Endothelial cell (in vitro differentiated cells): ENCODE measurements at regions not wholly inside any gene's neighbourhood (a gene's known extent, or its start where the extent isn't known, plus 50 kb on each side); places are given as distances from the start of the nearest gene placed in this dataset.
"Not testable (repeated sequence)": the region's sequence is repeated elsewhere in the genome, so short reads cannot be mapped to it uniquely, and the experiment has no call there.

Experiments
- DNase-seq: peaks from one replicate; pipeline ENCODE4 v3.0.0; 2021; ENCODE audit warnings: low spot score
- H3K27ac Mint-ChIP-seq: one replicate; pipeline ENCODE4 v1.8.0; 2021; ENCODE audit warnings: mixed read lengths, inconsistent platforms; ENCODE audit not compliant: unreplicated experiment
- H3K27me3 Mint-ChIP-seq: one replicate; pipeline ENCODE4 v1.8.0; 2021; ENCODE audit warnings: mild to moderate bottlenecking, moderate library complexity, mixed read lengths, inconsistent platforms; ENCODE audit not compliant: unreplicated experiment
- H3K36me3 Mint-ChIP-seq: one replicate; pipeline ENCODE4 v1.8.0; 2021; ENCODE audit warnings: mild to moderate bottlenecking, low read depth, mixed read lengths, inconsistent platforms; ENCODE audit not compliant: unreplicated experiment
- H3K4me1 Mint-ChIP-seq: one replicate; pipeline ENCODE4 v1.8.0; 2021; ENCODE audit warnings: mild to moderate bottlenecking, mixed read lengths, inconsistent platforms; ENCODE audit not compliant: unreplicated experiment
- H3K4me3 Mint-ChIP-seq: one replicate; pipeline ENCODE4 v1.8.0; 2021; ENCODE audit warnings: mild to moderate bottlenecking, mixed read lengths, inconsistent platforms; ENCODE audit not compliant: unreplicated experiment
- H3K9me3 Mint-ChIP-seq: one replicate; pipeline ENCODE4 v1.8.0; 2021; ENCODE audit warnings: mixed read lengths, inconsistent platforms; ENCODE audit not compliant: unreplicated experiment
- CTCF ChIP-seq: fragments of 200-600 bp; sonication (generic); IDR thresholded peaks from one replicate; pipeline ENCODE4 v1.5.0; 2021; ENCODE audit warnings: antibody characterized with exemption; ENCODE audit not compliant: unreplicated experiment

GRCh38 chr9:107782381-107782780 lies 292.8 kb upstream of the KLF4 start:
- Mint-ChIP-seq H3K27me3 (peaks cover 2% of the 10 kb centered on the region), H3K27ac (no peak overlapping the region), H3K4me1 (peaks cover 5% of the 10 kb centered on the region), H3K4me3 (no peak overlapping the region), H3K36me3 (no peaks in the 10 kb centered on the region), H3K9me3 (no peaks in the 10 kb centered on the region)
- no peak for DNase-seq
- no peak for TF ChIP-seq CTCF

- no peaks in the 10 kb centered on the region for H3K9me3 Mint-ChIP-seq
- no peaks in the 10 kb centered on the region for H3K36me3 Mint-ChIP-seq
- no peak overlapping the region for H3K4me3 Mint-ChIP-seq
- H3K4me1 Mint-ChIP-seq: peaks cover 5% of the 10 kb centered on the region
- no peak overlapping the region for H3K27ac Mint-ChIP-seq
- peaks cover 2% of the 10 kb centered on the region for H3K27me3 Mint-ChIP-seq
- DNase-seq: no peak
- TF ChIP-seq CTCF: no peak
These were observed 291.4 kb upstream of the KLF4 start for GRCh38 chr9:107780960-107781359.

GRCh38 chr9:107779731-107780130 lies 290.2 kb upstream of the KLF4 start:
- no peak overlapping the region for H3K27ac Mint-ChIP-seq
- no peaks in the 10 kb centered on the region for H3K36me3 Mint-ChIP-seq
- H3K4me1 Mint-ChIP-seq: peaks cover 5% of the 10 kb centered on the region
- no peaks in the 10 kb centered on the region for H3K9me3 Mint-ChIP-seq
- H3K4me3 Mint-ChIP-seq: no peak overlapping the region
- no peak for DNase-seq
- H3K27me3 Mint-ChIP-seq: peaks cover 2% of the 10 kb centered on the region
- no peak for TF ChIP-seq CTCF

- no peak for DNase-seq
- Mint-ChIP-seq H3K27me3 (peaks cover 2% of the 10 kb centered on the region), H3K4me3 (no peak overlapping the region), H3K27ac (no peak overlapping the region), H3K4me1 (no peaks in the 10 kb centered on the region), H3K36me3 (no peaks in the 10 kb centered on the region), H3K9me3 (peaks cover 8% of the 10 kb centered on the region)
- TF ChIP-seq CTCF: no peak
These were observed 289.1 kb upstream of the KLF4 start for GRCh38 chr9:107778661-107779060.

GRCh38 chr9:107774099-107774498 lies 284.5 kb upstream of the KLF4 start:
- not testable (repeated sequence) for H3K9me3 Mint-ChIP-seq, H3K36me3 Mint-ChIP-seq, H3K4me3 Mint-ChIP-seq, H3K27me3 Mint-ChIP-seq, H3K4me1 Mint-ChIP-seq, DNase-seq, H3K27ac Mint-ChIP-seq

GRCh38 chr9:107772988-107773387 lies 283.4 kb upstream of the KLF4 start:
- Mint-ChIP-seq H3K4me1 (peaks cover 7% of the 10 kb centered on the region), H3K27ac (no peak overlapping the region), H3K27me3 (no peaks in the 10 kb centered on the region), H3K4me3 (no peak overlapping the region), H3K36me3 (no peaks in the 10 kb centered on the region), H3K9me3 (peaks cover 10% of the 10 kb centered on the region)
- DNase-seq: no peak
- TF ChIP-seq CTCF: no peak
